Thoracic aorta (tissue), 2 donors: ENCODE measurements at regions not wholly inside any gene's neighbourhood (a gene's known extent, or its start where the extent isn't known, plus 50 kb on each side); places are given as distances from the start of the nearest gene placed in this dataset.
"Not testable (repeated sequence)": the region's sequence is repeated elsewhere in the genome, so short reads cannot be mapped to it uniquely, and the experiment has no call there.

Experiments
- ATAC-seq: fragments of 150-250 bp; one replicate; pipeline ENCODE4 v1.8.0; 2017; ENCODE audit warnings: low read depth; ENCODE audit not compliant: insufficient number of reproducible peaks, low FRiP score
- DNase-seq: peaks from one replicate; pipeline ENCODE4 v3.0.0-alpha.2; 2020; ENCODE audit warnings: low spot score
- H3K27ac ChIP-seq, 2 donors: fragments of 200-600 bp; sonication (generic); 1 replicate in 1 of 2; 2 replicates in 1 of 2; pipeline ENCODE4 v1.5.1; 2016; ENCODE audit warnings: mild to moderate bottlenecking in 2 of 2, moderate library complexity in 2 of 2
- H3K27me3 ChIP-seq: fragments of 200-600 bp; sonication (generic); replicated peaks from 2 replicates; pipeline ENCODE4 v1.6.0; 2016; ENCODE audit warnings: mild to moderate bottlenecking; ENCODE audit not compliant: insufficient read depth
- H3K36me3 ChIP-seq: fragments of 200-600 bp; sonication (generic); one replicate; pipeline ENCODE4 v1.5.1; 2016
- H3K4me1 ChIP-seq, 2 donors: fragments of 200-600 bp; sonication (generic); 1 replicate in 1 of 2; 2 replicates in 1 of 2; pipeline versions ENCODE4 v1.5.1 to v1.6.0; 2016; ENCODE audit warnings: low read depth in 2 of 2, mild to moderate bottlenecking in 1 of 2; ENCODE audit not compliant: control insufficient read depth in 1 of 2
- H3K4me3 ChIP-seq: fragments of 200-600 bp; sonication (generic); 2 replicates; pipeline ENCODE4 v1.5.1; 2016; ENCODE audit warnings: mild to moderate bottlenecking
- H3K9me3 ChIP-seq: fragments of 200-600 bp; sonication (generic); 2 replicates; pipeline ENCODE4 v1.5.1; 2016
- TF ChIP-seq, protein P1 (sequence below): fragments of 200-600 bp; sonication (generic); IDR thresholded peaks from one replicate; pipeline ENCODE4 v1.5.1; 2019; ENCODE audit warnings: antibody characterized with exemption

DNA sequence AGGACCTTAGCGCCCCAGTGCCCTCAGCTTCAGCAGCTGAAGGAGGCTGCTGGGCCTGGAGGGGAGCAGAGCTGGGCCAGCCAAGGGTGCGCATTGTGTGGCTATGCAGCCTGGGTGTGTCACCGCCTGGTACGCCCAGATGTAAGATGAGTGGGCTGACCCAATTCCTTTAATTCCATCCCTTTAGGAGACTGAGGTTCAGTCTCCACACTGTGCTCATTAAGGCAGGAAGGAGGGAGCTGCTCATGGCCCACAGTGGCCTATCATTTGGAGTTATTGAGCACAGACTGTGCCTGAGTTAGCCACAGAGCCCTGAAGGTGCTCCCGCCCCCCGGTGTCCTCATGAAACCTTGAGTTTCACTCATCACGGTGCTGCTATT, 194.1 kb upstream of the GLI2 start:
- Histone ChIP-seq H3K27me3 (no peaks in the 10 kb centered on the region), H3K4me1 (peaks cover 13 to 38% of the 10 kb centered on the region in 2 donors), H3K36me3 (no peaks in the 10 kb centered on the region), H3K27ac (no peak overlapping the region), H3K9me3 (no peaks in the 10 kb centered on the region), H3K4me3 (no peak overlapping the region)
- TF ChIP-seq, protein P1, sequence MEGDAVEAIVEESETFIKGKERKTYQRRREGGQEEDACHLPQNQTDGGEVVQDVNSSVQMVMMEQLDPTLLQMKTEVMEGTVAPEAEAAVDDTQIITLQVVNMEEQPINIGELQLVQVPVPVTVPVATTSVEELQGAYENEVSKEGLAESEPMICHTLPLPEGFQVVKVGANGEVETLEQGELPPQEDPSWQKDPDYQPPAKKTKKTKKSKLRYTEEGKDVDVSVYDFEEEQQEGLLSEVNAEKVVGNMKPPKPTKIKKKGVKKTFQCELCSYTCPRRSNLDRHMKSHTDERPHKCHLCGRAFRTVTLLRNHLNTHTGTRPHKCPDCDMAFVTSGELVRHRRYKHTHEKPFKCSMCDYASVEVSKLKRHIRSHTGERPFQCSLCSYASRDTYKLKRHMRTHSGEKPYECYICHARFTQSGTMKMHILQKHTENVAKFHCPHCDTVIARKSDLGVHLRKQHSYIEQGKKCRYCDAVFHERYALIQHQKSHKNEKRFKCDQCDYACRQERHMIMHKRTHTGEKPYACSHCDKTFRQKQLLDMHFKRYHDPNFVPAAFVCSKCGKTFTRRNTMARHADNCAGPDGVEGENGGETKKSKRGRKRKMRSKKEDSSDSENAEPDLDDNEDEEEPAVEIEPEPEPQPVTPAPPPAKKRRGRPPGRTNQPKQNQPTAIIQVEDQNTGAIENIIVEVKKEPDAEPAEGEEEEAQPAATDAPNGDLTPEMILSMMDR = no peak
- no peak for ATAC-seq
- DNase-seq = no peak

DNA sequence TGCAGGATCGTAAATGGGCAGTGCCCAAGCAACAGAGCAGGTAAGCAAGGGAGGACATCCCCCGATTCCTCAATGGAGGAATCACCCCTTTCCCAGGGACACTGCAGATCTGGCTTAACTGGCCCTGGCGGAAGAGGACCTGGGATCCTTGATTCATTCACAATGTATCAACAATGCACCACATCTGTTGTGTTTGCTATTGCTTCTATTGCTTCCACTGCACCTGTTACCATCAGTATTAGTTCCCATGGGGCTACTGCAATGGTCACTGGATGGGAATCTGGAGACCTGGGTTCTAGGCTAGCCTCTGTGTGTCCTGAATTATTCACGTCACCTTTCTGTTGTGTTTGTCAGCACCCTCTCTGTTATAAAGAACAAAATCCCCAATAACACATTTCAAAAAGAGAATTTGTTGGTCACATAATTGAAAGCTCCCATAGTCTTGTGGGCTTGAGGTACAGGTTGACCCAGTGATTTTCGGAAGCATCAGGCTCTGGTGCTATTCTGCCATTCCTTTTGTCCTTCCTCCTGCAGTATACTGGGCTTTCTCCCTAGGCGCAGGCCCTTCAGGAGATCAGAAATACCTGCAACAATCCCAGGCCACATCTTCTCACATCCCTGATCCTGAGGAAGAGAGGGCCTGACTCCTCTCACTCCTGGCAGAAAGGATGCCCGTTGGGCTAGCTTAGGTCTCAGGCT, 193.5 kb upstream of the GLI2 start:
- TF ChIP-seq, protein P1 = no peak
- no peak for DNase-seq
- Histone ChIP-seq H3K4me1 (peaks cover 13 to 44% of the 10 kb centered on the region in 2 donors), H3K4me3 (no peak overlapping the region), H3K36me3 (no peaks in the 10 kb centered on the region), H3K27ac (no peak overlapping the region), H3K27me3 (no peaks in the 10 kb centered on the region), H3K9me3 (no peaks in the 10 kb centered on the region)
- no peak for ATAC-seq

DNA sequence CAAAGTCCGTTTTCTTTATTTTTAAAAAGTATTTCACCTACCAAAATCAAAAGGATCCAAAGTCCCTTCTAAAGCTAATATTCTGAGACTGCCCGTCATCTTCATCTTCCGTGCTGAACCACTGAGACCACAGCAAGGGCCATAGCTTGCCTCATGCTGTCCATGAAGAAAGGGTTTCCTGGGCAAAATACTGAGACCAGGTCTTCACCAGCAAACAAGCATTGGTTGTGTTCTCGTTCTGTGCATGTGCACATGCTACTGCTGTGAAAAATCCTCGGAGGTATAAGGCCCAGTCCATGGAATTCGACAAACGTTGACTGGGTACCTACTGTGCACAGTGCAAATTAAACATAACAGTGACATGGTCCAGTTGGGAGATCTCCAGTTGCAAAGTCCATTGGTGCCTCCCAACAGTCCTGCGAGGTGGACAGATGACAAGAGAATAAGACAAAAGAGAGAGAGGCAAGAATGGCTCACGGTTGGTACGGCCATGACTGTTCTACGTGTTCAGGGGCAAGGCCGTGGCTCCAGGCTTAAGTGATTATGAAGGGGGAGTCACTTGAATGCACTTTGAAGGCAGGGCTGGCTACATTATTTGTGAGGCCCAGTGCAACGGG, 192.6 kb upstream of the GLI2 start:
- no peaks in the 10 kb centered on the region for H3K9me3 ChIP-seq
- H3K4me1 ChIP-seq = peaks cover 13 to 47% of the 10 kb centered on the region in 2 donors
- no peak overlapping the region for H3K27ac ChIP-seq
- DNase-seq = no peak
- no peaks in the 10 kb centered on the region for H3K36me3 ChIP-seq
- ATAC-seq = no peak
- TF ChIP-seq, protein P1 = no peak
- H3K27me3 ChIP-seq = no peaks in the 10 kb centered on the region
- H3K4me3 ChIP-seq = no peak overlapping the region

GRCh38 chr2:120543899-120544298, 191.8 kb upstream of the GLI2 start:
- no peaks in the 10 kb centered on the region for H3K36me3 ChIP-seq
- ATAC-seq = no peak
- TF ChIP-seq, protein P1 = no peak
- DNase-seq = no peak
- no peak overlapping the region for H3K27ac ChIP-seq
- no peak overlapping the region for H3K4me3 ChIP-seq
- H3K27me3 ChIP-seq = no peaks in the 10 kb centered on the region
- H3K9me3 ChIP-seq = no peaks in the 10 kb centered on the region
- H3K4me1 ChIP-seq = peaks cover 13 to 47% of the 10 kb centered on the region in 2 donors

GRCh38 chr2:120544522-120544921, 191.1 kb upstream of the GLI2 start:
- H3K27ac ChIP-seq = no peak overlapping the region
- no peak overlapping the region for H3K4me3 ChIP-seq
- H3K9me3 ChIP-seq = no peaks in the 10 kb centered on the region
- no peaks in the 10 kb centered on the region for H3K27me3 ChIP-seq
- H3K4me1 ChIP-seq = peaks cover 13 to 41% of the 10 kb centered on the region in 2 donors
- ATAC-seq (no peak), DNase-seq (no peak)
- no peaks in the 10 kb centered on the region for H3K36me3 ChIP-seq
- TF ChIP-seq, protein P1 = no peak

- not testable (repeated sequence) for H3K27ac ChIP-seq, H3K27me3 ChIP-seq, DNase-seq, ATAC-seq, H3K9me3 ChIP-seq, H3K36me3 ChIP-seq, H3K4me3 ChIP-seq
- H3K4me1 ChIP-seq = peaks cover 10 to 36% of the 10 kb centered on the region in 2 donors
These were observed 190.7 kb upstream of the GLI2 start for GRCh38 chr2:120545007-120545406.
